Uterus (tissue), 3 donors: ENCODE measurements at regions not wholly inside any gene's neighbourhood (a gene's known extent, or its start where the extent isn't known, plus 50 kb on each side); places are given as distances from the start of the nearest gene placed in this dataset.

Experiments
- DNase-seq, 2 donors: peaks; one replicate each; pipeline ENCODE4 v3.0.0-alpha.2; 2019 to 2020
- H3K27ac ChIP-seq, 2 donors: fragments of 200-600 bp; sonication (generic); 1 replicate in 1 of 2; 2 replicates in 1 of 2; pipeline ENCODE4 v1.5.1; 2016 to 2018
- H3K27me3 ChIP-seq, 2 donors: fragments of 200-600 bp; sonication (generic); one replicate each; pipeline ENCODE4 v1.5.1; 2018 to 2019; ENCODE audit warnings: control low read depth in 1 of 2
- H3K36me3 ChIP-seq, 2 donors: fragments of 200-600 bp; sonication (generic); one replicate each; pipeline ENCODE4 v1.5.1; 2019; ENCODE audit warnings: control low read depth in 1 of 2
- H3K4me1 ChIP-seq, 2 donors: fragments of 200-600 bp; sonication (generic); one replicate each; pipeline ENCODE4 v1.5.1; 2018 to 2019; ENCODE audit warnings: control low read depth in 1 of 2
- H3K4me3 ChIP-seq, 2 donors: fragments of 200-600 bp; sonication (generic); 1 replicate in 1 of 2; 2 replicates in 1 of 2; pipeline ENCODE4 v1.5.1; 2018 to 2019; ENCODE audit warnings: mild to moderate bottlenecking in 1 of 2
- H3K9me3 ChIP-seq, 2 donors: fragments of 200-600 bp; sonication (generic); one replicate each; pipeline ENCODE4 v1.5.1; 2019; ENCODE audit warnings: control low read depth in 1 of 2
- POLR2A ChIP-seq, 2 donors: fragments of 450-650 bp; IDR thresholded peaks; one replicate each; pipeline ENCODE4 v1.6.1; 2016; ENCODE audit warnings: antibody characterized with exemption in 2 of 2, mild to moderate bottlenecking in 1 of 2, moderate library complexity in 1 of 2
- intact Hi-C: fragments of 100-400 bp; cut with DNase I; formaldehyde crosslinking; loops from one replicate; pipeline ENCODE4 v1.15.1; 2023; ENCODE audit warnings: low total_unique reads
- TF ChIP-seq, protein P1 (sequence below), 4 experiments: fragments of 200-600 bp in 2 of 4; fragments of 450-650 bp in 2 of 4; sonication (generic) in 2 of 4; IDR thresholded peaks; one replicate each; pipeline ENCODE4 v1.5.1; 2016 to 2019; ENCODE audit warnings: antibody characterized with exemption in 4 of 4, mild to moderate bottlenecking in 2 of 4, moderate library complexity in 1 of 4
- donor health status: DM: yes; HTN: yes; CAD: no.

DNA sequence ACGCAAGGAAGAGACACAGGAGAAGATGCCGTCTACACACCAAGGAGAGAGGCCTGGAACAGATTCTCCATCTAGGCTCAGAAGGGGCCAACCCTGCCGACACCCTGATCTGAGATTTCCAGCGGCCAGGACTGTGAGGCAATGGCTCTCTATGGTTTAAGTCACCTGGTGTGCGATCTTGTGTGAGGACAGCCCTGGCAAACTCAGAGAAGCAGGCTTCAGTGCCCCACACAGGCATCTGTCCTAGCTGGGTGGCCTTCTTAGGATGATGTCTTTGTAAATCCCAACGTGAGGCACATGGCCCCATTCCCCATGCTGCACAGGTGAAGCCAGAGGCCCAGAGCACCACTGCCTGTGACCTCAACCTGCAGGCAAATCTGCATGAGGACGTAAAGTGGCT, 87.6 kb upstream of the FRMD1 start:
- Histone ChIP-seq H3K27me3 (no peaks in the 10 kb centered on the region), H3K36me3 (no peaks in the 10 kb centered on the region), H3K9me3 (no peaks in the 10 kb centered on the region), H3K27ac (no peak overlapping the region), H3K4me3 (no peak overlapping the region), H3K4me1 (no peaks in the 10 kb centered on the region)
- TF ChIP-seq POLR2A (IDR thresholded peaks at IDR 0.05), result no peak
- TF ChIP-seq, protein P1, sequence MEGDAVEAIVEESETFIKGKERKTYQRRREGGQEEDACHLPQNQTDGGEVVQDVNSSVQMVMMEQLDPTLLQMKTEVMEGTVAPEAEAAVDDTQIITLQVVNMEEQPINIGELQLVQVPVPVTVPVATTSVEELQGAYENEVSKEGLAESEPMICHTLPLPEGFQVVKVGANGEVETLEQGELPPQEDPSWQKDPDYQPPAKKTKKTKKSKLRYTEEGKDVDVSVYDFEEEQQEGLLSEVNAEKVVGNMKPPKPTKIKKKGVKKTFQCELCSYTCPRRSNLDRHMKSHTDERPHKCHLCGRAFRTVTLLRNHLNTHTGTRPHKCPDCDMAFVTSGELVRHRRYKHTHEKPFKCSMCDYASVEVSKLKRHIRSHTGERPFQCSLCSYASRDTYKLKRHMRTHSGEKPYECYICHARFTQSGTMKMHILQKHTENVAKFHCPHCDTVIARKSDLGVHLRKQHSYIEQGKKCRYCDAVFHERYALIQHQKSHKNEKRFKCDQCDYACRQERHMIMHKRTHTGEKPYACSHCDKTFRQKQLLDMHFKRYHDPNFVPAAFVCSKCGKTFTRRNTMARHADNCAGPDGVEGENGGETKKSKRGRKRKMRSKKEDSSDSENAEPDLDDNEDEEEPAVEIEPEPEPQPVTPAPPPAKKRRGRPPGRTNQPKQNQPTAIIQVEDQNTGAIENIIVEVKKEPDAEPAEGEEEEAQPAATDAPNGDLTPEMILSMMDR (IDR thresholded peaks at IDR 0.05), result no peak
- intact Hi-C loops, result no loop called here
- no peak for DNase-seq

DNA sequence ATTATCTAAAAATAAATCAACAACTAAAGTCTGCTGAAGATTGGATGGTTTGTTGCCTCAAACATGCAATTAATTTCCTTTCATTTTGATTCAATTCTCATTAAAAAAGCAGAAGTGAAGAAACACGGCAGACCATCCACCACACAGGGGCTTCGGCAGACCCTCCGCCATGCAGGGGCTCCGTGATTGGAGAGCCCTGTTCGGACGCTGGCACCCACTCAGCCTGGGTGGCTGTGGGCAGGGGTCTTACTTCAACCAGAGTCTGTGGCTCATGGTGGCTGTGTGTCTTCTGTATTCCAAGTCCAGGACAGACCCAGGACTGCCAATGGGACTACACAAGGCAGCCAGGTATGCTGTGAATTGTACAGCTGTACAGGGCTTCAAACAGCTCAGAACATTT, 86.9 kb upstream of the FRMD1 start:
- DNase-seq, result peak in 1 of 2 donors; percentile 15
- Histone ChIP-seq H3K27ac (peak overlapping the region; percentile 61 to 70), H3K36me3 (no peaks in the 10 kb centered on the region), H3K4me1 (no peaks in the 10 kb centered on the region), H3K4me3 (no peak overlapping the region), H3K27me3 (no peaks in the 10 kb centered on the region), H3K9me3 (no peaks in the 10 kb centered on the region)
- intact Hi-C loops, result no loop called here
- TF ChIP-seq, protein P1 (IDR thresholded peaks at IDR 0.05), result no peak
- TF ChIP-seq POLR2A (IDR thresholded peaks at IDR 0.05), result no peak

DNA sequence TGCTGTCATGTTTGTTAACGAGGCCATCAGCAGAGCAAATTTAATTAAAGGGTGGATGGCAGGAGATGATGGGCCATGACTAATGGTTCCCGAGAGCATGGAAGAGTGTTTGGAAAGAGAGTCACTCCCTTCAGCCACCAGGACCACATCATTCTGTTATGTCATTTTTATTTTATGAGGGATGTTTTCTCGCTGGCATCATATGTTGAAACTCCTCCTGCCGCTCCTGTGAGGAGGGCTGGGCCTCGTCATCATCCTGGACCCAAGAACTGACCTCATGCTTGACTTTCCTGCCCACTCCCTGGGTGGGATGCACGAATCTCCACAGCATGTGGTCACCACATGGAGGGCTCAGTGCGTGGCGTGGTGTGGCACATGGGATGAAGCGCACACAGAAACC, 86.4 kb upstream of the FRMD1 start:
- Histone ChIP-seq H3K9me3 (no peaks in the 10 kb centered on the region), H3K27me3 (no peaks in the 10 kb centered on the region), H3K4me1 (no peaks in the 10 kb centered on the region), H3K36me3 (no peaks in the 10 kb centered on the region), H3K27ac (peak overlapping the region; percentile 65 to 70), H3K4me3 (no peak overlapping the region)
- DNase-seq, result peak; percentile 53 to 73
- no peak for TF ChIP-seq POLR2A (IDR thresholded peaks at IDR 0.05)
- TF ChIP-seq, protein P1 (IDR thresholded peaks at IDR 0.05), result no peak
- intact Hi-C loops, result no loop called here

DNA sequence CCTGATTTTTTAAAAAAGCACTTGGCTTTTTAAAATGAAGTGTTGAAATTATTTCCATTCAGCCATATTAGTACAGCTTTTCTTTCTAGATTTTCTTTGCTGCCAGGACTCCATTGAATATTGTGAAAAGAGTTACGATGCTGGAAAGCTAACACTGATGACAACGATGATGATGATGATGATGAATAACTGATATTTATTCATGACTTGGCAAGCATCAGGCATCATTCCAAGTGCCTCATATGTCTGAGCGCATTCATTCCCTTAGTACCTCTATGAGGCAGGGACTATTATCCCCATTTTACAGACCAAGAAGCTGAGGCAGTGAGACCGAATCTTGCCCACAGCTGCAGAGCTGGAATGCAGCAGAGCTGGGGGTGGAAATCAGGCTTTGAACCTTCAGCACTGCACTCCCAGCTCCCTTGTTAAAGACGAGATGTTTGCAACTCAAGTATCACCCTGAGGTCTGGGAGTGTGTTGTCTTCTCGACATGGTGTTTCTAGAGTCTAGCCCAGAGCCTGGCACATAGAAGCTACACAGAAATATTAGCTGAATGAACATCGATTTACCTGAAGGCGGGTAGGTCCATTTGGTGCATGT, 85.5 kb upstream of the FRMD1 start:
- Histone ChIP-seq H3K4me3 (no peak overlapping the region), H3K36me3 (no peaks in the 10 kb centered on the region), H3K27me3 (no peaks in the 10 kb centered on the region), H3K4me1 (no peaks in the 10 kb centered on the region), H3K9me3 (no peaks in the 10 kb centered on the region), H3K27ac (peak overlapping the region; percentile 65 to 70)
- TF ChIP-seq, protein P1 (IDR thresholded peaks at IDR 0.05), result no peak
- no peak for DNase-seq
- intact Hi-C loops, result no loop called here

- peaks cover 0 to 3% of the 10 kb centered on the region in 2 donors for H3K4me1 ChIP-seq
- no peak overlapping the region for H3K4me3 ChIP-seq
- no peaks in the 10 kb centered on the region for H3K9me3 ChIP-seq
- no peaks in the 10 kb centered on the region for H3K36me3 ChIP-seq
- peak overlapping the region; percentile 57 to 75 for H3K27ac ChIP-seq
- peak in 1 of 2 donors; percentile 73 for DNase-seq
- TF ChIP-seq, protein P1 (IDR thresholded peaks at IDR 0.05), result no peak
- no peak for TF ChIP-seq POLR2A (IDR thresholded peaks at IDR 0.05)
- no peaks in the 10 kb centered on the region for H3K27me3 ChIP-seq
- intact Hi-C loops, result no loop called here
These were observed 84.2 kb upstream of the FRMD1 start for GRCh38 chr6:168163096-168163731.
